ENCODE measurements at regions not wholly inside any gene's neighbourhood (a gene's known extent, or its start where the extent isn't known, plus 50 kb on each side); places are given as distances from the start of the nearest gene placed in this dataset.

- TF ChIP-seq REST (IDR thresholded peaks at IDR 0.05): no peak
- TF ChIP-seq HNF4A (conservative IDR thresholded peaks at IDR 0.05): no peak
- TF ChIP-seq EGR1 (IDR thresholded peaks at IDR 0.05; ENCODE audit: low read depth in 2 of 2): no peak
Observed at GRCh38 chrX:39308126-39308525, 506.9 kb downstream of the MID1IP1 start (continued).

DNA sequence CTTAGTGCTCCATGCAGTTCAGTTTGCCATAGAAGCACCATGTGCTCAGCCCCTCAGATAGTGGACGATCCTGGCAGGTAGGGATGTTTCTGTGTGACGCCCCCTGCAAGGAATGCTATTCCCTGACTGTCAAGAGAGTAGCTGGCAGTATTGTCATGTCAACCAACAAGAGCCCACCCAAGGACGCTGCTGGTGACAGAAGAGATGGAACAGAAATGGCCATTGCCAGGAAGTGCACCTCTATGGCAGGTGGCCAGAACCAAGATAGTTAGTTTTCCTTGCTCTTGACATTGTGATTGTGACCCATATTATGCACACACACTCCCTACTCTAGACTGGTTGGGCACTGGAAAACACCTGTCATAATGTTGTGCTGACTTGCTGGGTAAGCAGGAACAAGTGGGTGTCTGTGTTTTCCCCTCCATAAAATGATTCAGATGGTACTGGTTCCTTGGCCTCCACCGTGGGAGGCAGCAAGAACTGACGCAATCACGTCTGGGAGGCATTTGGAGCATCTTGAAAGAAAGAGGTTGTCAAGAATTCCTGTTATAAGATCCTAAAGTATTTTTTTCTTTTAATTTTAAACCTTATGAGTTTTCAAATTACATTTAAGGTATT lies 507.9 kb downstream of the MID1IP1 start:
- Histone ChIP-seq H3K4me1 (ENCODE audit: control insufficient read depth in 4 of 4, insufficient read depth in 4 of 4, low read length in 3 of 4) (no peaks in the 10 kb centered on the region), H3K27me3 (ENCODE audit: control insufficient read depth in 4 of 4, insufficient read depth in 4 of 4, low read length in 3 of 4) (no peaks in the 10 kb centered on the region), H3K36me3 (ENCODE audit: control insufficient read depth in 4 of 4, insufficient read depth in 3 of 4, low read depth in 1 of 4, low read length in 3 of 4) (no peaks in the 10 kb centered on the region), H3K4me3 (ENCODE audit: low read depth in 1 of 3, low read length in 3 of 3) (no peak overlapping the region), H3K9me3 (ENCODE audit: control insufficient read depth in 4 of 4, low read length in 3 of 4) (no peaks in the 10 kb centered on the region), H3K27ac (ENCODE audit: low read depth in 1 of 2, low read length in 2 of 2) (no peak overlapping the region), H3K9ac (ENCODE audit: low read depth in 1 of 2, low read length in 2 of 2) (no peak overlapping the region)
- DNase-seq (ENCODE audit: low spot score): no peak
- 72% methylated on average over 6 of the region's 6 CpGs for WGBS
- no peak for TF ChIP-seq NR2F2 (IDR thresholded peaks at IDR 0.05)
- TF ChIP-seq, protein P1, sequence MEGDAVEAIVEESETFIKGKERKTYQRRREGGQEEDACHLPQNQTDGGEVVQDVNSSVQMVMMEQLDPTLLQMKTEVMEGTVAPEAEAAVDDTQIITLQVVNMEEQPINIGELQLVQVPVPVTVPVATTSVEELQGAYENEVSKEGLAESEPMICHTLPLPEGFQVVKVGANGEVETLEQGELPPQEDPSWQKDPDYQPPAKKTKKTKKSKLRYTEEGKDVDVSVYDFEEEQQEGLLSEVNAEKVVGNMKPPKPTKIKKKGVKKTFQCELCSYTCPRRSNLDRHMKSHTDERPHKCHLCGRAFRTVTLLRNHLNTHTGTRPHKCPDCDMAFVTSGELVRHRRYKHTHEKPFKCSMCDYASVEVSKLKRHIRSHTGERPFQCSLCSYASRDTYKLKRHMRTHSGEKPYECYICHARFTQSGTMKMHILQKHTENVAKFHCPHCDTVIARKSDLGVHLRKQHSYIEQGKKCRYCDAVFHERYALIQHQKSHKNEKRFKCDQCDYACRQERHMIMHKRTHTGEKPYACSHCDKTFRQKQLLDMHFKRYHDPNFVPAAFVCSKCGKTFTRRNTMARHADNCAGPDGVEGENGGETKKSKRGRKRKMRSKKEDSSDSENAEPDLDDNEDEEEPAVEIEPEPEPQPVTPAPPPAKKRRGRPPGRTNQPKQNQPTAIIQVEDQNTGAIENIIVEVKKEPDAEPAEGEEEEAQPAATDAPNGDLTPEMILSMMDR (IDR thresholded peaks at IDR 0.05; ENCODE audit: low read depth, low read length, missing input control): no peak
- no peak for TF ChIP-seq TAF1 (conservative IDR thresholded peaks at IDR 0.05)
- no peak for TF ChIP-seq YY1 (IDR thresholded peaks at IDR 0.05)
- TF ChIP-seq SP1 (IDR thresholded peaks at IDR 0.05): no peak
- no peak for TF ChIP-seq FOXA1 (IDR thresholded peaks at IDR 0.05)
- TF ChIP-seq MAX (IDR thresholded peaks at IDR 0.05): no peak
- TF ChIP-seq JUND (IDR thresholded peaks at IDR 0.05): no peak
- no peak for TF ChIP-seq REST (IDR thresholded peaks at IDR 0.05)
- TF ChIP-seq HNF4G (IDR thresholded peaks at IDR 0.05): no peak
- TF ChIP-seq GABPA (IDR thresholded peaks at IDR 0.05 in 1 of 2, conservative IDR thresholded peaks at IDR 0.05 in 1 of 2): no peak
- no peak for TF ChIP-seq EGR1 (IDR thresholded peaks at IDR 0.05; ENCODE audit: low read depth in 2 of 2)
- TF ChIP-seq RAD21 (IDR thresholded peaks at IDR 0.05): no peak
- TF ChIP-seq ZBTB33 (IDR thresholded peaks at IDR 0.05): no peak
- TF ChIP-seq FOXA2 (IDR thresholded peaks at IDR 0.05): no peak
- no peak for TF ChIP-seq RXRA (IDR thresholded peaks at IDR 0.05)
- TF ChIP-seq, protein P2, sequence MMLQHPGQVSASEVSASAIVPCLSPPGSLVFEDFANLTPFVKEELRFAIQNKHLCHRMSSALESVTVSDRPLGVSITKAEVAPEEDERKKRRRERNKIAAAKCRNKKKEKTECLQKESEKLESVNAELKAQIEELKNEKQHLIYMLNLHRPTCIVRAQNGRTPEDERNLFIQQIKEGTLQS (IDR thresholded peaks at IDR 0.05): no peak
- no peak for TF ChIP-seq HNF4A (conservative IDR thresholded peaks at IDR 0.05)
